ENCODE measurements at regions not wholly inside any gene's neighbourhood (a gene's known extent, or its start where the extent isn't known, plus 50 kb on each side); places are given as distances from the start of the nearest gene placed in this dataset.

DNA sequence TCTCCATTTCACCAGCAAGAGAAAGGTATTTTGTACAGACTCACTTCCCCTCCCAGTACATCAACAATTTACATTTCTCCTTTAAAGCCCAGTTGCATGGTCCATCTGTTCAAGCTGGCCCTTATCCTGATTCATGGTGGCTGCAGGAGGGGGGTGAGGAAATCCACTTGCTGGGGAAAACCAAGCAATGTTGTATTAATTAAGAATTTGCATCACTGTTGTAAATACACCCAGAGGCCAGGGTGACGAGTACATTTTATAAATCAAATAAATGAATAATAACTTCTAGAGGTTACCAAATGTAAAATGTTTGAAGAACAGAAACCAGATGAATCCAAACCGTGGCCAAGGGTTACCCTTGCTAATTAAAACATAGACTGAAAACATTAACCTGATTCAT lies 395.9 kb upstream of the INTU start:
- Histone ChIP-seq H3K4me3 (ENCODE audit: low read depth in 1 of 3, low read length in 3 of 3) (no peak overlapping the region), H3K27me3 (ENCODE audit: control insufficient read depth in 4 of 4, insufficient read depth in 4 of 4, low read length in 3 of 4) (no peaks in the 10 kb centered on the region), H3K27ac (ENCODE audit: low read depth in 1 of 2, low read length in 2 of 2) (no peak overlapping the region), H3K9ac (ENCODE audit: low read depth in 1 of 2, low read length in 2 of 2) (no peak overlapping the region), H3K9me3 (ENCODE audit: control insufficient read depth in 4 of 4, low read length in 3 of 4) (no peaks in the 10 kb centered on the region), H3K4me1 (ENCODE audit: control insufficient read depth in 4 of 4, insufficient read depth in 4 of 4, low read length in 3 of 4) (no peaks in the 10 kb centered on the region), H3K36me3 (ENCODE audit: control insufficient read depth in 4 of 4, insufficient read depth in 3 of 4, low read depth in 1 of 4, low read length in 3 of 4) (no peaks in the 10 kb centered on the region)
- no peak for DNase-seq (ENCODE audit: low spot score)
- TF ChIP-seq TAF1 (conservative IDR thresholded peaks at IDR 0.05) (no peak), NR2F2 (IDR thresholded peaks at IDR 0.05) (no peak), YY1 (IDR thresholded peaks at IDR 0.05) (no peak), HNF4A (conservative IDR thresholded peaks at IDR 0.05) (no peak), JUND (IDR thresholded peaks at IDR 0.05) (no peak), SP1 (IDR thresholded peaks at IDR 0.05) (no peak), GABPA (IDR thresholded peaks at IDR 0.05 in 1 of 2, conservative IDR thresholded peaks at IDR 0.05 in 1 of 2) (no peak), RAD21 (IDR thresholded peaks at IDR 0.05) (no peak), FOXA1 (IDR thresholded peaks at IDR 0.05) (no peak), EGR1 (IDR thresholded peaks at IDR 0.05; ENCODE audit: low read depth in 2 of 2) (no peak), FOXA2 (IDR thresholded peaks at IDR 0.05) (no peak)
- TF ChIP-seq, protein P1, sequence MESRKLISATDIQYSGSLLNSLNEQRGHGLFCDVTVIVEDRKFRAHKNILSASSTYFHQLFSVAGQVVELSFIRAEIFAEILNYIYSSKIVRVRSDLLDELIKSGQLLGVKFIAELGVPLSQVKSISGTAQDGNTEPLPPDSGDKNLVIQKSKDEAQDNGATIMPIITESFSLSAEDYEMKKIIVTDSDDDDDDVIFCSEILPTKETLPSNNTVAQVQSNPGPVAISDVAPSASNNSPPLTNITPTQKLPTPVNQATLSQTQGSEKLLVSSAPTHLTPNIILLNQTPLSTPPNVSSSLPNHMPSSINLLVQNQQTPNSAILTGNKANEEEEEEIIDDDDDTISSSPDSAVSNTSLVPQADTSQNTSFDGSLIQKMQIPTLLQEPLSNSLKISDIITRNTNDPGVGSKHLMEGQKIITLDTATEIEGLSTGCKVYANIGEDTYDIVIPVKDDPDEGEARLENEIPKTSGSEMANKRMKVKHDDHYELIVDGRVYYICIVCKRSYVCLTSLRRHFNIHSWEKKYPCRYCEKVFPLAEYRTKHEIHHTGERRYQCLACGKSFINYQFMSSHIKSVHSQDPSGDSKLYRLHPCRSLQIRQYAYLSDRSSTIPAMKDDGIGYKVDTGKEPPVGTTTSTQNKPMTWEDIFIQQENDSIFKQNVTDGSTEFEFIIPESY (IDR thresholded peaks at IDR 0.05): no peak
- TF ChIP-seq, protein P2, sequence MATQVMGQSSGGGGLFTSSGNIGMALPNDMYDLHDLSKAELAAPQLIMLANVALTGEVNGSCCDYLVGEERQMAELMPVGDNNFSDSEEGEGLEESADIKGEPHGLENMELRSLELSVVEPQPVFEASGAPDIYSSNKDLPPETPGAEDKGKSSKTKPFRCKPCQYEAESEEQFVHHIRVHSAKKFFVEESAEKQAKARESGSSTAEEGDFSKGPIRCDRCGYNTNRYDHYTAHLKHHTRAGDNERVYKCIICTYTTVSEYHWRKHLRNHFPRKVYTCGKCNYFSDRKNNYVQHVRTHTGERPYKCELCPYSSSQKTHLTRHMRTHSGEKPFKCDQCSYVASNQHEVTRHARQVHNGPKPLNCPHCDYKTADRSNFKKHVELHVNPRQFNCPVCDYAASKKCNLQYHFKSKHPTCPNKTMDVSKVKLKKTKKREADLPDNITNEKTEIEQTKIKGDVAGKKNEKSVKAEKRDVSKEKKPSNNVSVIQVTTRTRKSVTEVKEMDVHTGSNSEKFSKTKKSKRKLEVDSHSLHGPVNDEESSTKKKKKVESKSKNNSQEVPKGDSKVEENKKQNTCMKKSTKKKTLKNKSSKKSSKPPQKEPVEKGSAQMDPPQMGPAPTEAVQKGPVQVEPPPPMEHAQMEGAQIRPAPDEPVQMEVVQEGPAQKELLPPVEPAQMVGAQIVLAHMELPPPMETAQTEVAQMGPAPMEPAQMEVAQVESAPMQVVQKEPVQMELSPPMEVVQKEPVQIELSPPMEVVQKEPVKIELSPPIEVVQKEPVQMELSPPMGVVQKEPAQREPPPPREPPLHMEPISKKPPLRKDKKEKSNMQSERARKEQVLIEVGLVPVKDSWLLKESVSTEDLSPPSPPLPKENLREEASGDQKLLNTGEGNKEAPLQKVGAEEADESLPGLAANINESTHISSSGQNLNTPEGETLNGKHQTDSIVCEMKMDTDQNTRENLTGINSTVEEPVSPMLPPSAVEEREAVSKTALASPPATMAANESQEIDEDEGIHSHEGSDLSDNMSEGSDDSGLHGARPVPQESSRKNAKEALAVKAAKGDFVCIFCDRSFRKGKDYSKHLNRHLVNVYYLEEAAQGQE (IDR thresholded peaks at IDR 0.05): no peak
- TF ChIP-seq, protein P3, sequence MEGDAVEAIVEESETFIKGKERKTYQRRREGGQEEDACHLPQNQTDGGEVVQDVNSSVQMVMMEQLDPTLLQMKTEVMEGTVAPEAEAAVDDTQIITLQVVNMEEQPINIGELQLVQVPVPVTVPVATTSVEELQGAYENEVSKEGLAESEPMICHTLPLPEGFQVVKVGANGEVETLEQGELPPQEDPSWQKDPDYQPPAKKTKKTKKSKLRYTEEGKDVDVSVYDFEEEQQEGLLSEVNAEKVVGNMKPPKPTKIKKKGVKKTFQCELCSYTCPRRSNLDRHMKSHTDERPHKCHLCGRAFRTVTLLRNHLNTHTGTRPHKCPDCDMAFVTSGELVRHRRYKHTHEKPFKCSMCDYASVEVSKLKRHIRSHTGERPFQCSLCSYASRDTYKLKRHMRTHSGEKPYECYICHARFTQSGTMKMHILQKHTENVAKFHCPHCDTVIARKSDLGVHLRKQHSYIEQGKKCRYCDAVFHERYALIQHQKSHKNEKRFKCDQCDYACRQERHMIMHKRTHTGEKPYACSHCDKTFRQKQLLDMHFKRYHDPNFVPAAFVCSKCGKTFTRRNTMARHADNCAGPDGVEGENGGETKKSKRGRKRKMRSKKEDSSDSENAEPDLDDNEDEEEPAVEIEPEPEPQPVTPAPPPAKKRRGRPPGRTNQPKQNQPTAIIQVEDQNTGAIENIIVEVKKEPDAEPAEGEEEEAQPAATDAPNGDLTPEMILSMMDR (IDR thresholded peaks at IDR 0.05; ENCODE audit: low read depth, low read length, missing input control): no peak
- TF ChIP-seq, protein P4, sequence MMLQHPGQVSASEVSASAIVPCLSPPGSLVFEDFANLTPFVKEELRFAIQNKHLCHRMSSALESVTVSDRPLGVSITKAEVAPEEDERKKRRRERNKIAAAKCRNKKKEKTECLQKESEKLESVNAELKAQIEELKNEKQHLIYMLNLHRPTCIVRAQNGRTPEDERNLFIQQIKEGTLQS (IDR thresholded peaks at IDR 0.05): no peak
- WGBS: 50% methylated on average over 2 of the region's 2 CpGs

DNA sequence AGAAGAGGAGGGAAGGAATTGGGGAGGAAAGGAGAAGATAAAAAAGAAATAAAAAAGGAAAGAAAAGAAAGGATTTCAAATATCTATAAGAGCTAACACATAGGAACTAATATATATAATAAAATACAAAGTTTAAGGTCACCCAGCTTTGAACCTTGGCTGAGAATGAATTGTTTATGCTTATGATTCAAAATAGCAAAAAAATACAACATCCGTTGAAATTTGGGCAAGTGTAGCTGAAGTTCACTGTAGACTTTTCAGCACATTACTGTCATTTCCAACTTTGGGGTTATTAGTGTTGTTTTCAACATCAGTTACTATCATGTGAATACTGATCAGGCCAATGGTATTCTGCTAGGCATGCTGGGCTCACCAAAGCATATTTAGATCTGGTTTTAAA lies 395.2 kb upstream of the INTU start:
- H3K9ac ChIP-seq (ENCODE audit: low read depth in 1 of 2, low read length in 2 of 2): no peak overlapping the region
- no peak for DNase-seq (ENCODE audit: low spot score)
- no peaks in the 10 kb centered on the region for H3K27me3 ChIP-seq (ENCODE audit: control insufficient read depth in 4 of 4, insufficient read depth in 4 of 4, low read length in 3 of 4)
- 75% methylated on average over 1 of the region's 1 CpG for WGBS
- H3K36me3 ChIP-seq (ENCODE audit: control insufficient read depth in 4 of 4, insufficient read depth in 3 of 4, low read depth in 1 of 4, low read length in 3 of 4): no peaks in the 10 kb centered on the region
- H3K4me1 ChIP-seq (ENCODE audit: control insufficient read depth in 4 of 4, insufficient read depth in 4 of 4, low read length in 3 of 4): no peaks in the 10 kb centered on the region
- H3K4me3 ChIP-seq (ENCODE audit: low read depth in 1 of 3, low read length in 3 of 3): no peak overlapping the region
- TF ChIP-seq TAF1 (conservative IDR thresholded peaks at IDR 0.05): no peak
- TF ChIP-seq FOXA2 (IDR thresholded peaks at IDR 0.05): no peak
- no peak for TF ChIP-seq HNF4G (IDR thresholded peaks at IDR 0.05)
- no peak overlapping the region for H3K27ac ChIP-seq (ENCODE audit: low read depth in 1 of 2, low read length in 2 of 2)
- no peaks in the 10 kb centered on the region for H3K9me3 ChIP-seq (ENCODE audit: control insufficient read depth in 4 of 4, low read length in 3 of 4)
